Gastroesophageal sphincter (tissue), 3 donors: ENCODE measurements at regions not wholly inside any gene's neighbourhood (a gene's known extent, or its start where the extent isn't known, plus 50 kb on each side); places are given as distances from the start of the nearest gene placed in this dataset.

ENCODE experiments used
- EP300 ChIP-seq: sonication (generic); formaldehyde crosslinking; IDR thresholded peaks from one replicate; pipeline ENCODE4 v1.6.1; 2017; ENCODE audit warnings: antibody characterized with exemption, mild to moderate bottlenecking
- POLR2AphosphoS5 ChIP-seq: sonication (generic); formaldehyde crosslinking; IDR thresholded peaks from one replicate; pipeline ENCODE4 v1.6.1; 2017; ENCODE audit warnings: antibody characterized with exemption
- TF ChIP-seq, protein P1 (sequence below), 4 experiments: fragments of 200-600 bp in 2 of 4; fragments of 450-650 bp in 2 of 4; sonication (generic) in 1 of 4; IDR thresholded peaks; one replicate each; pipeline ENCODE4 v1.5.1; 2017 to 2019; ENCODE audit warnings: antibody characterized with exemption in 4 of 4, mild to moderate bottlenecking in 2 of 4, moderate library complexity in 2 of 4

DNA sequence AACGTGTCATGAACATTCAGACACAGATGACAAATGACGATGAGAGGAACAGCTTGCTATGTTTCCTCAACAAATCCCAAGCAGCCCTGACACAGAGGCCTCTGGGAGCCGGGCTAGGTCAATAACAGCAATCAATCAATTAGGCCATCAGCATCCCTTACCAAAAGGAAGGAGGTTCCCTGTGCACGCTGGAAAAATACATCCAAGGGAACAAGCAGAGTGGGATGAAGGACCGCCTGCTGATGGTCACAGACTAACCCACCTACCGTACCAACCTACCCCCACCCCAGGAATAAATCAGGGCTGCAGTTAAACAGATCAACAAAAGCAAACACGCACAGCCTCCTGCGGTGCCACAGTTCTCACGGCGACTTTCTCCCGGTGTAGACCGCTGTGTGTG lies 265.1 kb upstream of the SFSWAP start:
- TF ChIP-seq POLR2AphosphoS5 (no peak), EP300 (no peak)
- TF ChIP-seq, protein P1, sequence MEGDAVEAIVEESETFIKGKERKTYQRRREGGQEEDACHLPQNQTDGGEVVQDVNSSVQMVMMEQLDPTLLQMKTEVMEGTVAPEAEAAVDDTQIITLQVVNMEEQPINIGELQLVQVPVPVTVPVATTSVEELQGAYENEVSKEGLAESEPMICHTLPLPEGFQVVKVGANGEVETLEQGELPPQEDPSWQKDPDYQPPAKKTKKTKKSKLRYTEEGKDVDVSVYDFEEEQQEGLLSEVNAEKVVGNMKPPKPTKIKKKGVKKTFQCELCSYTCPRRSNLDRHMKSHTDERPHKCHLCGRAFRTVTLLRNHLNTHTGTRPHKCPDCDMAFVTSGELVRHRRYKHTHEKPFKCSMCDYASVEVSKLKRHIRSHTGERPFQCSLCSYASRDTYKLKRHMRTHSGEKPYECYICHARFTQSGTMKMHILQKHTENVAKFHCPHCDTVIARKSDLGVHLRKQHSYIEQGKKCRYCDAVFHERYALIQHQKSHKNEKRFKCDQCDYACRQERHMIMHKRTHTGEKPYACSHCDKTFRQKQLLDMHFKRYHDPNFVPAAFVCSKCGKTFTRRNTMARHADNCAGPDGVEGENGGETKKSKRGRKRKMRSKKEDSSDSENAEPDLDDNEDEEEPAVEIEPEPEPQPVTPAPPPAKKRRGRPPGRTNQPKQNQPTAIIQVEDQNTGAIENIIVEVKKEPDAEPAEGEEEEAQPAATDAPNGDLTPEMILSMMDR (IDR thresholded peaks at IDR 0.05) = no peak
